Naive thymus-derived CD8-positive, alpha-beta T cell (primary cell): ENCODE measurements at regions not wholly inside any gene's neighbourhood (a gene's known extent, or its start where the extent isn't known, plus 50 kb on each side); places are given as distances from the start of the nearest gene placed in this dataset.
"Not testable (repeated sequence)": the region's sequence is repeated elsewhere in the genome, so short reads cannot be mapped to it uniquely, and the experiment has no call there.

ENCODE experiments used
- ATAC-seq, 2 donors: fragments of 150-1000 bp; cut with Tn5 transposase in 1 of 2; sonication (Bioruptor Pico), chemical (Tn5 transposase) in 1 of 2; 1 replicate in 1 of 2; 2 replicates in 1 of 2; pipeline ENCODE4 v1.10.0; 2021; ENCODE audit warnings: mild to moderate bottlenecking in 2 of 2, moderate library complexity in 2 of 2
- POLR2A ChIA-PET: fragments of 350-600 bp; sonication (Branson Sonifier 250); formaldehyde crosslinking; loops from one replicate; lab custom pipeline; 2021; ENCODE audit warnings: antibody characterized with exemption; lab: Charles Lee
- DNase-seq, 10 donors: peaks; one replicate each; pipeline versions ENCODE4 v3.0.0 to v3.0.0-alpha.2; 2020 to 2022
- H3K27ac Mint-ChIP-seq, 10 donors: one replicate each; pipeline ENCODE4 v1.8.0; 2020 to 2022; ENCODE audit warnings: mild to moderate bottlenecking in 10 of 10, mixed read lengths in 10 of 10, moderate library complexity in 4 of 10, inconsistent platforms in 1 of 10
- H3K27me3 Mint-ChIP-seq, 5 donors: one replicate each; pipeline ENCODE4 v1.8.0; 2021 to 2022; ENCODE audit warnings: mixed read lengths in 5 of 5
- H3K36me3 Mint-ChIP-seq, 3 donors: one replicate each; pipeline ENCODE4 v1.8.0; 2020 to 2022; ENCODE audit warnings: mixed read lengths in 3 of 3, mild to moderate bottlenecking in 2 of 3, inconsistent platforms in 1 of 3
- H3K4me1 Mint-ChIP-seq, 4 donors: one replicate each; pipeline ENCODE4 v1.8.0; 2021 to 2022; ENCODE audit warnings: mixed read lengths in 4 of 4
- H3K4me3 Mint-ChIP-seq, 10 donors: one replicate each; pipeline ENCODE4 v1.8.0; 2020 to 2022; ENCODE audit warnings: mild to moderate bottlenecking in 10 of 10, mixed read lengths in 10 of 10, moderate library complexity in 6 of 10, inconsistent platforms in 1 of 10
- H3K9me3 Mint-ChIP-seq, 9 donors: one replicate each; pipeline ENCODE4 v1.8.0; 2020 to 2022; ENCODE audit warnings: mixed read lengths in 9 of 9, mild to moderate bottlenecking in 3 of 9, inconsistent platforms in 1 of 9, moderate library complexity in 1 of 9

- H3K4me1 Mint-ChIP-seq, ATAC-seq, POLR2A ChIA-PET, H3K4me3 Mint-ChIP-seq, DNase-seq, H3K27ac Mint-ChIP-seq, H3K27me3 Mint-ChIP-seq: not testable (repeated sequence)
- Mint-ChIP-seq H3K9me3 (peaks cover 9 to 74% (median 44%) of the 10 kb centered on the region in 9 donors), H3K36me3 (peaks cover 0 to 16% (median 0%) of the 10 kb centered on the region in 3 donors)
These were observed 5280.9 kb upstream of the TPTE start for GRCh38 chr21:5240521-5240920.

GRCh38 chr21:5242732-5243131, 5278.7 kb upstream of the TPTE start:
- H3K36me3 Mint-ChIP-seq = peaks cover 0 to 20% (median 0%) of the 10 kb centered on the region in 3 donors
- H3K27ac Mint-ChIP-seq, H3K4me1 Mint-ChIP-seq, H3K4me3 Mint-ChIP-seq, POLR2A ChIA-PET, ATAC-seq, DNase-seq, H3K27me3 Mint-ChIP-seq: not testable (repeated sequence)
- peaks cover 15 to 75% (median 50%) of the 10 kb centered on the region in 9 donors for H3K9me3 Mint-ChIP-seq

GRCh38 chr21:5243257-5243656, 5278.1 kb upstream of the TPTE start:
- H3K4me1 Mint-ChIP-seq, H3K4me3 Mint-ChIP-seq, POLR2A ChIA-PET, DNase-seq, ATAC-seq, H3K27me3 Mint-ChIP-seq, H3K27ac Mint-ChIP-seq: not testable (repeated sequence)
- Mint-ChIP-seq H3K36me3 (peaks cover 0 to 20% (median 0%) of the 10 kb centered on the region in 3 donors), H3K9me3 (peaks cover 14 to 73% (median 47%) of the 10 kb centered on the region in 9 donors)

- H3K36me3 Mint-ChIP-seq = peaks cover 0 to 20% (median 0%) of the 10 kb centered on the region in 3 donors
- POLR2A ChIA-PET, ATAC-seq, H3K4me1 Mint-ChIP-seq, H3K4me3 Mint-ChIP-seq, H3K27me3 Mint-ChIP-seq, H3K27ac Mint-ChIP-seq: not testable (repeated sequence)
- peaks cover 13 to 71% (median 48%) of the 10 kb centered on the region in 9 donors for H3K9me3 Mint-ChIP-seq
- DNase-seq = peak in 1 of 10 donors; percentile 0
These were observed 5277.5 kb upstream of the TPTE start for GRCh38 chr21:5243715-5244375.

GRCh38 chr21:5244376-5244718, 5277.0 kb upstream of the TPTE start:
- H3K9me3 Mint-ChIP-seq = peaks cover 13 to 75% (median 50%) of the 10 kb centered on the region in 9 donors
- H3K27ac Mint-ChIP-seq, DNase-seq, H3K4me1 Mint-ChIP-seq, ATAC-seq, H3K4me3 Mint-ChIP-seq, POLR2A ChIA-PET, H3K27me3 Mint-ChIP-seq: not testable (repeated sequence)
- peaks cover 0 to 19% (median 0%) of the 10 kb centered on the region in 3 donors for H3K36me3 Mint-ChIP-seq

- H3K27me3 Mint-ChIP-seq, H3K4me1 Mint-ChIP-seq, DNase-seq, H3K27ac Mint-ChIP-seq, H3K4me3 Mint-ChIP-seq, ATAC-seq, POLR2A ChIA-PET: not testable (repeated sequence)
- Mint-ChIP-seq H3K9me3 (peaks cover 13 to 75% (median 44%) of the 10 kb centered on the region in 9 donors), H3K36me3 (peaks cover 0 to 16% (median 0%) of the 10 kb centered on the region in 3 donors)
These were observed 5276.4 kb upstream of the TPTE start for GRCh38 chr21:5244954-5245353.

- H3K4me3 Mint-ChIP-seq, ATAC-seq, POLR2A ChIA-PET, H3K4me1 Mint-ChIP-seq, H3K27ac Mint-ChIP-seq, H3K27me3 Mint-ChIP-seq: not testable (repeated sequence)
- DNase-seq = peak in 1 of 10 donors; percentile 0
- Mint-ChIP-seq H3K36me3 (peaks cover 0 to 23% (median 0%) of the 10 kb centered on the region in 3 donors), H3K9me3 (peaks cover 17 to 81% (median 53%) of the 10 kb centered on the region in 9 donors)
These were observed 5275.0 kb upstream of the TPTE start for GRCh38 chr21:5246416-5246815.

- Mint-ChIP-seq H3K36me3 (peaks cover 0 to 24% (median 0%) of the 10 kb centered on the region in 3 donors), H3K9me3 (peaks cover 19 to 81% (median 53%) of the 10 kb centered on the region in 9 donors)
- H3K27ac Mint-ChIP-seq, ATAC-seq, POLR2A ChIA-PET, H3K4me3 Mint-ChIP-seq, H3K27me3 Mint-ChIP-seq, H3K4me1 Mint-ChIP-seq: not testable (repeated sequence)
- DNase-seq = peak in 1 of 10 donors; percentile 0
These were observed 5274.0 kb upstream of the TPTE start for GRCh38 chr21:5247399-5247798.

GRCh38 chr21:5250128-5250527, 5271.3 kb upstream of the TPTE start:
- H3K4me1 Mint-ChIP-seq, DNase-seq, H3K27ac Mint-ChIP-seq, ATAC-seq, H3K4me3 Mint-ChIP-seq, POLR2A ChIA-PET, H3K27me3 Mint-ChIP-seq: not testable (repeated sequence)
- Mint-ChIP-seq H3K9me3 (peaks cover 16 to 76% (median 44%) of the 10 kb centered on the region in 9 donors), H3K36me3 (peaks cover 0 to 18% (median 0%) of the 10 kb centered on the region in 3 donors)

- ATAC-seq, H3K4me3 Mint-ChIP-seq, H3K27ac Mint-ChIP-seq, DNase-seq, H3K4me1 Mint-ChIP-seq, POLR2A ChIA-PET, H3K27me3 Mint-ChIP-seq: not testable (repeated sequence)
- Mint-ChIP-seq H3K36me3 (peaks cover 0 to 15% (median 0%) of the 10 kb centered on the region in 3 donors), H3K9me3 (peaks cover 13 to 70% (median 38%) of the 10 kb centered on the region in 9 donors)
These were observed 5270.2 kb upstream of the TPTE start for GRCh38 chr21:5251162-5251561.

- H3K27me3 Mint-ChIP-seq, H3K4me1 Mint-ChIP-seq, H3K36me3 Mint-ChIP-seq, H3K27ac Mint-ChIP-seq, ATAC-seq, DNase-seq, H3K4me3 Mint-ChIP-seq, POLR2A ChIA-PET: not testable (repeated sequence)
- H3K9me3 Mint-ChIP-seq = peaks cover 8 to 64% (median 32%) of the 10 kb centered on the region in 9 donors
These were observed 5269.5 kb upstream of the TPTE start for GRCh38 chr21:5251866-5252265.
